ENCODE measurements at regions not wholly inside any gene's neighbourhood (a gene's known extent, or its start where the extent isn't known, plus 50 kb on each side); places are given as distances from the start of the nearest gene placed in this dataset.

DNA sequence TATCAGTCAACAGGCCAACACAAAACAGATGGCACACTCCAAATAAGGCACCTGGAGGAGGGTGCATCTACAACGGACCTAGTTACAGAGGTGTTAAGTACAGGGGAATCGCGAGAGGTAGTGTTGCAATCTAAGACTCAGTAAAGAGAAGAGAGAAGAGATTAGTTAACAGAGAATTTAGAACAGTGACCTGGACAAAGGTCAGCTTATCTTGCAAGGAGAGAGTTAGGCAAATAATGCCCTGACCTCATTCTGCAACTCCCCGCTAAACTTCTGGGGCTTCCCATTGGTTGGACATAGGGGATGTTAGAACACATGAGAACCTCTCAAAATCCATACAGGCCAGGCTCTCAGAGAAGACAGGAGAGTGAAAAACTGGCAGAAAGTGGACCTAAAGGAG lies 289.4 kb upstream of the GK2 start:
- TF ChIP-seq NR2C2 (CRISPR knock-in tag; IDR thresholded peaks at IDR 0.05), result no peak
- TF ChIP-seq ATF1 (CRISPR knock-in tag; IDR thresholded peaks at IDR 0.05), result no peak
- TF ChIP-seq, protein P1, sequence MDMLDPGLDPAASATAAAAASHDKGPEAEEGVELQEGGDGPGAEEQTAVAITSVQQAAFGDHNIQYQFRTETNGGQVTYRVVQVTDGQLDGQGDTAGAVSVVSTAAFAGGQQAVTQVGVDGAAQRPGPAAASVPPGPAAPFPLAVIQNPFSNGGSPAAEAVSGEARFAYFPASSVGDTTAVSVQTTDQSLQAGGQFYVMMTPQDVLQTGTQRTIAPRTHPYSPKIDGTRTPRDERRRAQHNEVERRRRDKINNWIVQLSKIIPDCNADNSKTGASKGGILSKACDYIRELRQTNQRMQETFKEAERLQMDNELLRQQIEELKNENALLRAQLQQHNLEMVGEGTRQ (CRISPR knock-in tag; IDR thresholded peaks at IDR 0.05), result no peak
- TF ChIP-seq, protein P2, sequence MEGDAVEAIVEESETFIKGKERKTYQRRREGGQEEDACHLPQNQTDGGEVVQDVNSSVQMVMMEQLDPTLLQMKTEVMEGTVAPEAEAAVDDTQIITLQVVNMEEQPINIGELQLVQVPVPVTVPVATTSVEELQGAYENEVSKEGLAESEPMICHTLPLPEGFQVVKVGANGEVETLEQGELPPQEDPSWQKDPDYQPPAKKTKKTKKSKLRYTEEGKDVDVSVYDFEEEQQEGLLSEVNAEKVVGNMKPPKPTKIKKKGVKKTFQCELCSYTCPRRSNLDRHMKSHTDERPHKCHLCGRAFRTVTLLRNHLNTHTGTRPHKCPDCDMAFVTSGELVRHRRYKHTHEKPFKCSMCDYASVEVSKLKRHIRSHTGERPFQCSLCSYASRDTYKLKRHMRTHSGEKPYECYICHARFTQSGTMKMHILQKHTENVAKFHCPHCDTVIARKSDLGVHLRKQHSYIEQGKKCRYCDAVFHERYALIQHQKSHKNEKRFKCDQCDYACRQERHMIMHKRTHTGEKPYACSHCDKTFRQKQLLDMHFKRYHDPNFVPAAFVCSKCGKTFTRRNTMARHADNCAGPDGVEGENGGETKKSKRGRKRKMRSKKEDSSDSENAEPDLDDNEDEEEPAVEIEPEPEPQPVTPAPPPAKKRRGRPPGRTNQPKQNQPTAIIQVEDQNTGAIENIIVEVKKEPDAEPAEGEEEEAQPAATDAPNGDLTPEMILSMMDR (IDR thresholded peaks at IDR 0.05), result no peak
- TF ChIP-seq ZNF317 (CRISPR knock-in tag; IDR thresholded peaks at IDR 0.05; ENCODE audit: borderline replicate concordance, low read depth), result no peak
- no peak for TF ChIP-seq ZNF232 (CRISPR knock-in tag; IDR thresholded peaks at IDR 0.05)
- TF ChIP-seq, protein P3, sequence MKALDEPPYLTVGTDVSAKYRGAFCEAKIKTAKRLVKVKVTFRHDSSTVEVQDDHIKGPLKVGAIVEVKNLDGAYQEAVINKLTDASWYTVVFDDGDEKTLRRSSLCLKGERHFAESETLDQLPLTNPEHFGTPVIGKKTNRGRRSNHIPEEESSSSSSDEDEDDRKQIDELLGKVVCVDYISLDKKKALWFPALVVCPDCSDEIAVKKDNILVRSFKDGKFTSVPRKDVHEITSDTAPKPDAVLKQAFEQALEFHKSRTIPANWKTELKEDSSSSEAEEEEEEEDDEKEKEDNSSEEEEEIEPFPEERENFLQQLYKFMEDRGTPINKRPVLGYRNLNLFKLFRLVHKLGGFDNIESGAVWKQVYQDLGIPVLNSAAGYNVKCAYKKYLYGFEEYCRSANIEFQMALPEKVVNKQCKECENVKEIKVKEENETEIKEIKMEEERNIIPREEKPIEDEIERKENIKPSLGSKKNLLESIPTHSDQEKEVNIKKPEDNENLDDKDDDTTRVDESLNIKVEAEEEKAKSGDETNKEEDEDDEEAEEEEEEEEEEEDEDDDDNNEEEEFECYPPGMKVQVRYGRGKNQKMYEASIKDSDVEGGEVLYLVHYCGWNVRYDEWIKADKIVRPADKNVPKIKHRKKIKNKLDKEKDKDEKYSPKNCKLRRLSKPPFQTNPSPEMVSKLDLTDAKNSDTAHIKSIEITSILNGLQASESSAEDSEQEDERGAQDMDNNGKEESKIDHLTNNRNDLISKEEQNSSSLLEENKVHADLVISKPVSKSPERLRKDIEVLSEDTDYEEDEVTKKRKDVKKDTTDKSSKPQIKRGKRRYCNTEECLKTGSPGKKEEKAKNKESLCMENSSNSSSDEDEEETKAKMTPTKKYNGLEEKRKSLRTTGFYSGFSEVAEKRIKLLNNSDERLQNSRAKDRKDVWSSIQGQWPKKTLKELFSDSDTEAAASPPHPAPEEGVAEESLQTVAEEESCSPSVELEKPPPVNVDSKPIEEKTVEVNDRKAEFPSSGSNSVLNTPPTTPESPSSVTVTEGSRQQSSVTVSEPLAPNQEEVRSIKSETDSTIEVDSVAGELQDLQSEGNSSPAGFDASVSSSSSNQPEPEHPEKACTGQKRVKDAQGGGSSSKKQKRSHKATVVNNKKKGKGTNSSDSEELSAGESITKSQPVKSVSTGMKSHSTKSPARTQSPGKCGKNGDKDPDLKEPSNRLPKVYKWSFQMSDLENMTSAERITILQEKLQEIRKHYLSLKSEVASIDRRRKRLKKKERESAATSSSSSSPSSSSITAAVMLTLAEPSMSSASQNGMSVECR (CRISPR knock-in tag; IDR thresholded peaks at IDR 0.05; ENCODE audit: borderline replicate concordance), result no peak
- TF ChIP-seq ESRRA (CRISPR knock-in tag; IDR thresholded peaks at IDR 0.05; ENCODE audit: borderline replicate concordance), result no peak
- TF ChIP-seq ZNF263 (CRISPR knock-in tag; IDR thresholded peaks at IDR 0.05; ENCODE audit: low read depth), result no peak
